Neural progenitor cell (in vitro differentiated cells): ENCODE measurements at regions not wholly inside any gene's neighbourhood (a gene's known extent, or its start where the extent isn't known, plus 50 kb on each side); places are given as distances from the start of the nearest gene placed in this dataset.
A peak's percentile ranks its signal among the peaks of the same experiment; 100 is the strongest.

ENCODE experiments used
- DNase-seq: peaks from one replicate; pipeline ENCODE4 v3.0.0-alpha.2; 2016; ENCODE audit warnings: low spot score
- H2AFZ ChIP-seq: fragments of 200-600 bp; sonication (generic); replicated peaks from 2 replicates; pipeline ENCODE4 v1.6.1; 2016; ENCODE audit warnings: antibody characterized with exemption
- H3F3A ChIP-seq: fragments of 200-600 bp; sonication (generic); 2 replicates; pipeline ENCODE4 v1.6.1; 2016; ENCODE audit warnings: antibody characterized with exemption, low read depth
- H3K27ac ChIP-seq: fragments of 200-600 bp; sonication (generic); 2 replicates; pipeline ENCODE4 v1.5.1; 2016; ENCODE audit warnings: mild to moderate bottlenecking
- H3K27me3 ChIP-seq: fragments of 200-600 bp; sonication (generic); 2 replicates; pipeline ENCODE4 v1.6.1; 2016; ENCODE audit warnings: mild to moderate bottlenecking, moderate library complexity
- H3K36me3 ChIP-seq: fragments of 200-600 bp; sonication (generic); 2 replicates; pipeline ENCODE4 v1.5.1; 2016
- H3K4me1 ChIP-seq: fragments of 200-600 bp; sonication (generic); 2 replicates; pipeline ENCODE4 v1.6.1; 2016; ENCODE audit warnings: mixed run types
- H3K4me2 ChIP-seq: fragments of 200-600 bp; sonication (generic); 2 replicates; pipeline ENCODE4 v1.6.1; 2016
- H3K4me3 ChIP-seq: fragments of 200-600 bp; sonication (generic); 2 replicates; pipeline ENCODE4 v1.5.1; 2016
- H3K79me2 ChIP-seq: fragments of 200-600 bp; sonication (generic); 2 replicates; pipeline ENCODE4 v1.6.1; 2016; ENCODE audit warnings: low read depth
- H3K9ac ChIP-seq: fragments of 200-600 bp; sonication (generic); 2 replicates; pipeline ENCODE4 v1.6.1; 2016
- H3K9me3 ChIP-seq: fragments of 200-600 bp; sonication (generic); 2 replicates; pipeline ENCODE4 v1.5.1; 2016; ENCODE audit warnings: low read depth
- H4K20me1 ChIP-seq: fragments of 200-600 bp; sonication (generic); 2 replicates; pipeline ENCODE4 v1.6.1; 2016; ENCODE audit warnings: low read depth
- H3K27ac Mint-ChIP-seq: 3 replicates; pipeline ENCODE4 v1.8.0; 2021; ENCODE audit warnings: mixed read lengths
- H3K27me3 Mint-ChIP-seq: 2 replicates; pipeline ENCODE4 v1.8.0; 2022; ENCODE audit warnings: low read depth, mild to moderate bottlenecking, inconsistent platforms, moderate library complexity, mixed read lengths; ENCODE audit not compliant: insufficient read depth
- H3K36me3 Mint-ChIP-seq: 3 replicates; pipeline ENCODE4 v1.8.0; 2021; ENCODE audit warnings: mixed read lengths
- H3K4me1 Mint-ChIP-seq: 3 replicates; pipeline ENCODE4 v1.8.0; 2021; ENCODE audit warnings: mixed read lengths
- H3K4me3 Mint-ChIP-seq: 3 replicates; pipeline ENCODE4 v1.8.0; 2021; ENCODE audit warnings: mild to moderate bottlenecking, moderate library complexity, mixed read lengths
- H3K9me3 Mint-ChIP-seq: 3 replicates; pipeline ENCODE4 v1.8.0; 2020; ENCODE audit warnings: mixed read lengths
- EZH2 ChIP-seq: fragments of 200-600 bp; sonication (generic); IDR thresholded peaks from 2 replicates; pipeline ENCODE4 v1.6.1; 2017; ENCODE audit warnings: antibody characterized with exemption, mild to moderate bottlenecking, moderate library complexity
- EZH2phosphoT487 ChIP-seq: fragments of 200-600 bp; sonication (generic); IDR thresholded peaks from 2 replicates; pipeline ENCODE4 v1.6.1; 2017; ENCODE audit warnings: antibody characterized with exemption
- TF ChIP-seq, protein P1 (sequence below): fragments of 200-600 bp; sonication (generic); IDR thresholded peaks from 2 replicates; pipeline ENCODE4 v1.5.1; 2017; ENCODE audit warnings: antibody characterized with exemption, mild to moderate bottlenecking

DNA sequence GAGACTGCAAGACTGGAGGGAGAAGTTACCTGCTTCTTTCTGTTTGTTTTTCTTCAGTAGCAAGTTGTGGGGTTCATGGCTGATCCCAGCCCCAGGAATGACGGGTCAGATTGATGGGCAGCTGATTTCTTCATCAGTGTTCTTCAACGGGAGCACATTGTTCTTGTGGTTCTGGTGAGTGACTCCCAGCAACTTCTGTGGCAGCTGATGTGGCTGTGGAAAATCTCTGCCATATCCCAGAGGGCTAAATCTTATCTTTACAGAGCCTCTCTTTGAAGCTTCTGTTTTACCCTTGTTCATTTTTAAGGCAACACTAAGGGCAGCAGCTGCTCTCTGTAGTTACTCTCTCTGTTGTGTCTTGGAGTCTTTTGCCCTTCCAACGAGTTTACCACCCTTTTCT, 710.3 kb downstream of the PRELID2 start:
- Histone ChIP-seq H3K36me3 (no peaks in the 10 kb centered on the region), H3K79me2 (no peaks in the 10 kb centered on the region), H2AFZ (peak overlapping the region; percentile 17), H3K9ac (no peak overlapping the region), H3K4me2 (no peak overlapping the region), H3K27ac (no peak overlapping the region), H3K9me3 (no peaks in the 10 kb centered on the region), H3K4me3 (no peak overlapping the region), H3K27me3 (no peaks in the 10 kb centered on the region), H4K20me1 (no peaks in the 10 kb centered on the region), H3F3A (no peaks in the 10 kb centered on the region), H3K4me1 (no peaks in the 10 kb centered on the region)
- no peak for DNase-seq
- Mint-ChIP-seq H3K27ac (no peak overlapping the region), H3K9me3 (no peaks in the 10 kb centered on the region), H3K4me1 (no peaks in the 10 kb centered on the region), H3K36me3 (no peaks in the 10 kb centered on the region), H3K27me3 (no peaks in the 10 kb centered on the region), H3K4me3 (no peak overlapping the region)
- TF ChIP-seq EZH2phosphoT487, result no peak
- TF ChIP-seq EZH2, result no peak
- TF ChIP-seq, protein P1, sequence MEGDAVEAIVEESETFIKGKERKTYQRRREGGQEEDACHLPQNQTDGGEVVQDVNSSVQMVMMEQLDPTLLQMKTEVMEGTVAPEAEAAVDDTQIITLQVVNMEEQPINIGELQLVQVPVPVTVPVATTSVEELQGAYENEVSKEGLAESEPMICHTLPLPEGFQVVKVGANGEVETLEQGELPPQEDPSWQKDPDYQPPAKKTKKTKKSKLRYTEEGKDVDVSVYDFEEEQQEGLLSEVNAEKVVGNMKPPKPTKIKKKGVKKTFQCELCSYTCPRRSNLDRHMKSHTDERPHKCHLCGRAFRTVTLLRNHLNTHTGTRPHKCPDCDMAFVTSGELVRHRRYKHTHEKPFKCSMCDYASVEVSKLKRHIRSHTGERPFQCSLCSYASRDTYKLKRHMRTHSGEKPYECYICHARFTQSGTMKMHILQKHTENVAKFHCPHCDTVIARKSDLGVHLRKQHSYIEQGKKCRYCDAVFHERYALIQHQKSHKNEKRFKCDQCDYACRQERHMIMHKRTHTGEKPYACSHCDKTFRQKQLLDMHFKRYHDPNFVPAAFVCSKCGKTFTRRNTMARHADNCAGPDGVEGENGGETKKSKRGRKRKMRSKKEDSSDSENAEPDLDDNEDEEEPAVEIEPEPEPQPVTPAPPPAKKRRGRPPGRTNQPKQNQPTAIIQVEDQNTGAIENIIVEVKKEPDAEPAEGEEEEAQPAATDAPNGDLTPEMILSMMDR, result no peak

DNA sequence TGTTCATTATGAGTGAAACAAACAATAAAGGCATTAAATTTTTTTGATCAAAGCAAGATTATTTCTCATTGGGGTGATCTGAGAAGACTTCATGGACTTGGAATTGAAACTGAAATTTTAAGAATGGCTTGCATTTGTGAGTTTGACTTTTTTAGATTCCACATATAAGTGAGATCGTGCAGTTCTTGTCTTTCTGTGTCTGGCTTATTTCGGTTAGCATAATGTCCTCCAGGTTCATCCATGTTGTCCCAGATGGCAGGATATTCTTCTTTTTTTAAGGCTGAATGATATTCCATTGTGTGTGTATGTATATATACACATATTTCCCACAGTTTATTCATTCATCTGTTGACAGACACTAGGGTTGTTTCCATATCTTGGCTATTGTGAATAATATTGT, 716.5 kb downstream of the PRELID2 start:
- H3K9ac ChIP-seq, result no peak overlapping the region
- H3K4me1 ChIP-seq, result no peaks in the 10 kb centered on the region
- H3F3A ChIP-seq, result no peaks in the 10 kb centered on the region
- H3K9me3 ChIP-seq, result no peaks in the 10 kb centered on the region
- H3K9me3 Mint-ChIP-seq, result no peaks in the 10 kb centered on the region
- H2AFZ ChIP-seq, result no peak overlapping the region
- no peaks in the 10 kb centered on the region for H3K4me1 Mint-ChIP-seq
- no peak overlapping the region for H3K27ac Mint-ChIP-seq
- no peaks in the 10 kb centered on the region for H3K27me3 Mint-ChIP-seq
- DNase-seq, result no peak
- H3K4me3 Mint-ChIP-seq, result no peak overlapping the region
- no peak overlapping the region for H3K4me2 ChIP-seq
- no peaks in the 10 kb centered on the region for H3K36me3 ChIP-seq
- H3K4me3 ChIP-seq, result no peak overlapping the region
- H4K20me1 ChIP-seq, result no peaks in the 10 kb centered on the region
- no peaks in the 10 kb centered on the region for H3K27me3 ChIP-seq
- H3K36me3 Mint-ChIP-seq, result no peaks in the 10 kb centered on the region
- TF ChIP-seq EZH2, result no peak
- H3K27ac ChIP-seq, result no peak overlapping the region
- H3K79me2 ChIP-seq, result no peaks in the 10 kb centered on the region

DNA sequence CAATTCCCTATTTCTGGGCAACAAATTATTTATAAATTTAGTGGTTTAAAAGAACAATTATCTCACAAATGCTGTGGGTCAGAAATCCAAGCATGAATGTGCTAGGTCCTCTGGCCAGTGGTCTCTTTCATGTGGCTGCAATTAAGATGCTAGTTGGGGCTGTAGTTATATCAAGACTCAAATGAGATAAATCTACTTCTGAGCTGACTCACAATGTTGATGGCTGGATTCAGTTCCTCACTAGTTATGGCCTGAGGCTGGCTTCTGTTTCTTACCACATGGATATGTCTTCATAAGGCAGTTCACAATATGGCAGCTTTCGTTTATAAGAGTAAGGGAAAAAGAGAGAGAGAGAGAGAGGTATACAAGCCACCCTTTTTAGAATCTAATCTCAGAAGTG, 717.0 kb downstream of the PRELID2 start:
- no peak overlapping the region for H3K27ac ChIP-seq
- H3K27ac Mint-ChIP-seq, result no peak overlapping the region
- no peaks in the 10 kb centered on the region for H3K27me3 Mint-ChIP-seq
- no peaks in the 10 kb centered on the region for H3K27me3 ChIP-seq
- H3K79me2 ChIP-seq, result no peaks in the 10 kb centered on the region
- no peak overlapping the region for H3K4me3 Mint-ChIP-seq
- no peaks in the 10 kb centered on the region for H3F3A ChIP-seq
- no peak overlapping the region for H3K4me2 ChIP-seq
- no peaks in the 10 kb centered on the region for H3K9me3 ChIP-seq
- H3K9me3 Mint-ChIP-seq, result no peaks in the 10 kb centered on the region
- H3K36me3 ChIP-seq, result no peaks in the 10 kb centered on the region
- no peak overlapping the region for H3K9ac ChIP-seq
- H2AFZ ChIP-seq, result no peak overlapping the region
- H3K36me3 Mint-ChIP-seq, result no peaks in the 10 kb centered on the region
- H3K4me1 Mint-ChIP-seq, result no peaks in the 10 kb centered on the region
- no peaks in the 10 kb centered on the region for H4K20me1 ChIP-seq
- no peaks in the 10 kb centered on the region for H3K4me1 ChIP-seq
- TF ChIP-seq EZH2, result no peak
- TF ChIP-seq EZH2phosphoT487, result no peak
- TF ChIP-seq, protein P1, result no peak
- H3K4me3 ChIP-seq, result no peak overlapping the region
- no peak for DNase-seq

DNA sequence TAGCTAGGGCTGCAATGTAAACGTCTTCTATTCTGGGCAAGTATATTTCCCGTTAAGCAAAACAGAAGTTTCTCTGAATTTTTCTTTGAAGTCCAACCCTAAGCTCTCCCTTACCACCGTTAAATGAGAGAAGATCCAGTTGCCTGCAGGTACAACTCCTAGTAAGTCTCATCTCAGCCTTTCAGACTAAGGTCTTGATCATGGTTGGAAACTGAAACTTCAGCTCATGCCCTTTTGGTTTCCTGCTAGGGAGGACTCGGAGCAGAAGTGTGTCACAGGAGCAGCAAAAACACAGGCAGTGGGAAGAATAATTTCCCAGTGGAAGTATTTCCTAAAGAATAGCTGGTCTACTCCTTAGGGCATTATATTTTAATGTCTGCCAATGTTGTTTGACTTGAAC, 717.9 kb downstream of the PRELID2 start:
- Histone ChIP-seq H2AFZ (no peak overlapping the region), H3K36me3 (no peaks in the 10 kb centered on the region), H4K20me1 (no peaks in the 10 kb centered on the region), H3K9ac (no peak overlapping the region), H3K9me3 (no peaks in the 10 kb centered on the region), H3K4me3 (no peak overlapping the region), H3K27ac (no peak overlapping the region), H3F3A (no peaks in the 10 kb centered on the region), H3K4me2 (no peak overlapping the region), H3K79me2 (no peaks in the 10 kb centered on the region), H3K27me3 (no peaks in the 10 kb centered on the region), H3K4me1 (no peaks in the 10 kb centered on the region)
- Mint-ChIP-seq H3K9me3 (no peaks in the 10 kb centered on the region), H3K36me3 (no peaks in the 10 kb centered on the region), H3K27ac (no peak overlapping the region), H3K4me3 (no peak overlapping the region), H3K27me3 (no peaks in the 10 kb centered on the region), H3K4me1 (no peaks in the 10 kb centered on the region)
- TF ChIP-seq, protein P1, result no peak
- TF ChIP-seq EZH2phosphoT487, result no peak
- no peak for TF ChIP-seq EZH2
- DNase-seq, result no peak
